ENCODE measurements at regions not wholly inside any gene's neighbourhood (a gene's known extent, or its start where the extent isn't known, plus 50 kb on each side); places are given as distances from the start of the nearest gene placed in this dataset.

- no peak for TF ChIP-seq POLR2A (IDR thresholded peaks at IDR 0.05)
- TF ChIP-seq CTCF (IDR thresholded peaks at IDR 0.05) = no peak
Measured at GRCh38 chr14:98808494-98809407, 463.2 kb downstream of the BCL11B start.
